WERI-Rb-1 (cell line): ENCODE measurements at regions not wholly inside any gene's neighbourhood (a gene's known extent, or its start where the extent isn't known, plus 50 kb on each side); places are given as distances from the start of the nearest gene placed in this dataset.

Experiments used
- DNase-seq: peaks from one replicate; pipeline ENCODE4 v3.0.0-alpha.2; 2020
- H3K27ac ChIP-seq: fragments of 250-450 bp; sonication (Bioruptor Pico); 2 replicates; pipeline ENCODE4 v1.5.1; 2020; ENCODE audit warnings: mild to moderate bottlenecking, moderate library complexity
- H3K27me3 ChIP-seq: fragments of 250-450 bp; sonication (Bioruptor Pico); 2 replicates; pipeline ENCODE4 v1.5.1; 2021; ENCODE audit warnings: mild to moderate bottlenecking, low read depth, moderate library complexity; ENCODE audit not compliant: insufficient read depth, severe bottlenecking
- H3K36me3 ChIP-seq: fragments of 250-450 bp; sonication (Bioruptor Pico); 2 replicates; pipeline ENCODE4 v1.5.1; 2020; ENCODE audit warnings: mild to moderate bottlenecking, moderate library complexity
- H3K4me3 ChIP-seq: 2 replicates; pipeline ENCODE4 v1.5.1; 2011; ENCODE audit warnings: low read depth, mild to moderate bottlenecking, control low read depth, low read length
- H3K9me3 ChIP-seq: fragments of 250-450 bp; sonication (Bioruptor Pico); 2 replicates; pipeline ENCODE4 v1.5.1; 2021; ENCODE audit warnings: mild to moderate bottlenecking, moderate library complexity; ENCODE audit not compliant: severe bottlenecking
- TF ChIP-seq, protein P1 (sequence below): IDR thresholded peaks from 2 replicates; pipeline ENCODE4 v1.5.1; 2011; ENCODE audit warnings: low read depth, mild to moderate bottlenecking, control low read depth, inconsistent platforms, low read length

DNA sequence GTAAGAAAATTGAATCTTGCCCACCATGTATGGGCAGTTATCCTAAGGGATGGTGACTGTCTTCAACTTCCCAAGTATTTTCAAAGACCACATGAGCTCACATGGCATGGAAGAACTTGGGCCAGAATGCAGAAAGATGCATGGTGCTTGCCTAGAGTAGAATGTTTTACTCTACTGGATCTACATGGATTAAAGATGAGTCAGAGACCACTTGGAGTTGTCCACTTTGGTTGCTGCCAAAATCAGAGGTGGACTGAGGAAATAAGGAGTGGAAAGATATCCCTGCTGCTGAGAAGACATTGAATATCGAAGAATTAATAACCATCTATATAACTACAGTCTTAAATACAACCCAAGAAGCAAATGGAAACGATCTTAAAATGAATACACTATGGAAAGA lies 498.1 kb downstream of the NLGN4X start:
- no peak overlapping the region for H3K27ac ChIP-seq
- H3K9me3 ChIP-seq: no peaks in the 10 kb centered on the region
- no peak overlapping the region for H3K4me3 ChIP-seq
- no peaks in the 10 kb centered on the region for H3K36me3 ChIP-seq
- TF ChIP-seq, protein P1, sequence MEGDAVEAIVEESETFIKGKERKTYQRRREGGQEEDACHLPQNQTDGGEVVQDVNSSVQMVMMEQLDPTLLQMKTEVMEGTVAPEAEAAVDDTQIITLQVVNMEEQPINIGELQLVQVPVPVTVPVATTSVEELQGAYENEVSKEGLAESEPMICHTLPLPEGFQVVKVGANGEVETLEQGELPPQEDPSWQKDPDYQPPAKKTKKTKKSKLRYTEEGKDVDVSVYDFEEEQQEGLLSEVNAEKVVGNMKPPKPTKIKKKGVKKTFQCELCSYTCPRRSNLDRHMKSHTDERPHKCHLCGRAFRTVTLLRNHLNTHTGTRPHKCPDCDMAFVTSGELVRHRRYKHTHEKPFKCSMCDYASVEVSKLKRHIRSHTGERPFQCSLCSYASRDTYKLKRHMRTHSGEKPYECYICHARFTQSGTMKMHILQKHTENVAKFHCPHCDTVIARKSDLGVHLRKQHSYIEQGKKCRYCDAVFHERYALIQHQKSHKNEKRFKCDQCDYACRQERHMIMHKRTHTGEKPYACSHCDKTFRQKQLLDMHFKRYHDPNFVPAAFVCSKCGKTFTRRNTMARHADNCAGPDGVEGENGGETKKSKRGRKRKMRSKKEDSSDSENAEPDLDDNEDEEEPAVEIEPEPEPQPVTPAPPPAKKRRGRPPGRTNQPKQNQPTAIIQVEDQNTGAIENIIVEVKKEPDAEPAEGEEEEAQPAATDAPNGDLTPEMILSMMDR: no peak
- H3K27me3 ChIP-seq: peaks cover 38% of the 10 kb centered on the region
- DNase-seq: no peak

DNA sequence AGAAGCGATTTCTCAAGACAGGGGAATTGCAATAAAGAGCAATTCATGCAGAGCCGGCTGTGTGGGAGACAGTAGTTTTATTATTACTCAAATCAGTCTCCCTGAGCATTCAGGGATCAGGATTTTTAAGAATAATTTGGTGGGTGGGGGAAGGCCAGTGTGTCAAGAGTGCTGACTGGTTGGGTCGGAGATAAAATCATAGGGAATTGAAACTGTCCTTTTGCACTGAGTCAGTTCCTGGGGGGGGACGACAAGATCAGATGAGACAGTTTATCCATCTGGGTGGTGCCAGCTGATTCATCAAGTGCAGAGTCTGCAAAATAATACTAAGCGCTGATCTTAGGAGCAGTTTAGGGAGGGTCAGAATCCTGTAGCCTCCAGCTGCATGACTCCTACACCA lies 502.4 kb downstream of the NLGN4X start:
- H3K27ac ChIP-seq: no peak overlapping the region
- TF ChIP-seq, protein P1: no peak
- H3K27me3 ChIP-seq: peaks cover 67% of the 10 kb centered on the region
- H3K9me3 ChIP-seq: no peaks in the 10 kb centered on the region
- no peak overlapping the region for H3K4me3 ChIP-seq
- no peak for DNase-seq
- no peaks in the 10 kb centered on the region for H3K36me3 ChIP-seq

DNA sequence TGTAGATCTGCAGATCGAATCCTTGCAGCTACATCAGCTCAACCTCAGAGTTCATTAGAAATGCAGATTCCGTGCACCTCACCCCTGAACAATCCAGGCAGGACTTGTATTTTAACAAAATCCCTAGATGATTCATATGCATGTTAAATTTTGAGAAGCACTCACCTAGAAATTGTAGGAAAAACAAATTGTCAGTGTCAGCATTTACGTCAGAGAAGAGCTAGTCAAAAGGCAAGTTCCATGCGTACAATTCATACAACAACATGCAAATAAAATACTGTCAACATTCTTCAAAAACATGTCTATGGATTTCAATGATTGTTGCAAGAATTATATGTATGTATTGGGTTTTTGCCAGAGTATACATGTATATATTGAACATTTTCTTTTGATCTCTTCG lies 504.5 kb downstream of the NLGN4X start:
- TF ChIP-seq, protein P1: no peak
- DNase-seq: no peak
- no peak overlapping the region for H3K4me3 ChIP-seq
- H3K27ac ChIP-seq: no peak overlapping the region
- H3K9me3 ChIP-seq: no peaks in the 10 kb centered on the region
- no peaks in the 10 kb centered on the region for H3K36me3 ChIP-seq
- H3K27me3 ChIP-seq: peaks cover 64% of the 10 kb centered on the region

DNA sequence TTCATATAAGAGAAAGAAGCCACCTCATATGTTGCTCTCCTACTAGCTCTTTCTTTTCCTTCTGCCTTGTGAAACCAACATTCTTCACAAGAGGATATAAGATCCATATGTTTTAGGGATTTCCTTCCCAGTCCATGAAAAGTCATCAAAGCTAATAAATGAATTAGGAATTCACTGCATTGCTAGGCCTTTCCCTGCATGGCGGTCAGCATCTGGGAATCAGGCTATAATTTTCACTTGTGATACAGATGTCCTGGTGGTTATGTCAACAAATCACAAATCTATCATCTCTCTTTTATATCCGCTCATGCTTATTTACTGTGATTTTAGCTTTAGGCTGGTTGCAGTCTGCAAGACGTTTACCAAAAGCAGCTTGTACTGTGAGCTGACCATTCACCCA lies 510.0 kb downstream of the NLGN4X start:
- H3K27ac ChIP-seq: no peak overlapping the region
- no peaks in the 10 kb centered on the region for H3K36me3 ChIP-seq
- peaks cover 16% of the 10 kb centered on the region for H3K27me3 ChIP-seq
- no peak for DNase-seq
- H3K4me3 ChIP-seq: no peak overlapping the region
- H3K9me3 ChIP-seq: peaks cover 3% of the 10 kb centered on the region
- TF ChIP-seq, protein P1: no peak

DNA sequence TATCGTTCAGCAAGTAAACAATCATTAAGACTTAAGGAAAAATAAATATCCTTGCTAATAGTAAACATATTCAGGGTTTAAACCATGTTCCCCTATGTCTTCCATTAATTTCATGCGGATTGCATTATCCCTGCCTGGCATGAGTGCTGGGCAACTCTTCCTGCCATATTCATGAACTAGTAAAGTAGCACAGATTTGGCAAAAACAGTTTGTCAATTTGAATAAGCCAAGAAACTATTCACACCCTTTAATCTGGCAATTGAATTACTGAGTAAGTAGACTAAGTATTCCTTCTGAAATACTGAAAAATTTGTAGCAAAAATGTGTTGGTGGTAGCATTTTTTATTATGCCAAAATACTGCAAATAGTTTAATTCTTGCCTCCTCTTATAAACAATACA lies 512.0 kb downstream of the NLGN4X start:
- peaks cover 6% of the 10 kb centered on the region for H3K27me3 ChIP-seq
- DNase-seq: no peak
- H3K36me3 ChIP-seq: no peaks in the 10 kb centered on the region

DNA sequence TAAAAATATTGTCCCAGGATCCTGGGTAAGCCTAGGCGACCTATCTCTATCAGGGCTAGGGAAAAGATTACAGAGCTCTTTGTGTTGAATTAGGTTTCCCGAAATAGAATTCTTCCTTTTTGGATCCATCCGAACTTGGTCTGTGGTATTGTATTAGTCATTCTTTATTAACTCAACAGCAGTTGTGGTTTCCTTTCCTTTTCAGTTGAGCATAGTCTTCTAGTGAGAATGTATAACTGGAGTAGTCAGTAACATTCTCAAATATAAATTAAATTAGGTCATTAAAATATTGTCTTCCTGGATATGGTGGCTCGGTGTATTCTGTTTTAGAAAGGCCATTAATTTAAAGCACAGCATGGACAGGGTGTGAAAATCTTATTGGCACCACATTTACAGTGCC lies 520.4 kb downstream of the NLGN4X start:
- H3K9me3 ChIP-seq: no peaks in the 10 kb centered on the region
- H3K27me3 ChIP-seq: peaks cover 41% of the 10 kb centered on the region
- no peaks in the 10 kb centered on the region for H3K36me3 ChIP-seq
- no peak overlapping the region for H3K27ac ChIP-seq
- TF ChIP-seq, protein P1: no peak
- H3K4me3 ChIP-seq: no peak overlapping the region
- no peak for DNase-seq

More for the DNA sequence above, 512.0 kb downstream of the NLGN4X start:
- Histone ChIP-seq H3K4me3 (no peak overlapping the region), H3K27ac (no peak overlapping the region), H3K9me3 (peaks cover 3% of the 10 kb centered on the region)
- TF ChIP-seq, protein P1: no peak
